GM19438 (cell line): ENCODE measurements at regions not wholly inside any gene's neighbourhood (a gene's known extent, or its start where the extent isn't known, plus 50 kb on each side); places are given as distances from the start of the nearest gene placed in this dataset.
"Not testable (repeated sequence)": the region's sequence is repeated elsewhere in the genome, so short reads cannot be mapped to it uniquely, and the experiment has no call there.

Experiments used
- ATAC-seq: cut with Tn5 transposase; IDR thresholded peaks from one replicate; pipeline ENCODE4 v1.9.1; 2021; ENCODE audit warnings: low read depth; ENCODE audit not compliant: unreplicated experiment

DNA sequence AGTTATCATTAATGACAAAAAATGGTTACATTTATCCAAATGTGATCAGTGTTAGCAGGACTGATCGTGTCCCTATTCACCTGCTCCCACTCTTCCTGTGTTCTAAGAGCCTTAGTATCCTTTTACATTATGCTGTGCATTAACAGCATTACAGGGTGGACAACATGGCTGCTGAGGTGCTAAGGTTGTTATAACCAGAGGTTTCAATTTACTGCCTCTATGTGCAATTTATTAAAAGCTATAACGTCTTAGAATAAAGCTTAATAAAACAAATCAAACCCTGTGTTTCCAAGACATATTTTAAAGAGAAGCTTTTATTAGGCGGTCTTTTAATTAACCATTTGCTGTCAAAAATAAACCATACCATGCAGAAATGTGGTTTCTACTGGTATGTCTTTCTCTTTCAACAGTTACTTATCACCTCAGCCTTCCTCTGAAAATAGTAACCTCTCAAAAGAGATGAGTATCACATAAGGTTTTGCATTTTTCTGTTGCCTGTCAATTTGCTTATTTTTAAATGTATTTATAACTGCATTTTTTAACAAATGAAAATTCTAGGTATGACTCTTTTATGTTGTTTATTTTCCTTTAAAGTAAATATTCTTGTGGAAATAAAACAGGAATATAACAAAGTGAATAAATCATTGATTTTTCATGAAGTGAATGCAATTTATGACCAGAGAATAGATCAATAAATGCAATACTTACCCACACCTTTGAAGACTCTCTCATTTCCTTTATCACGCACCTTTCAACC is 849.8 kb upstream of the SORCS1 start:
- ATAC-seq: no peak

DNA sequence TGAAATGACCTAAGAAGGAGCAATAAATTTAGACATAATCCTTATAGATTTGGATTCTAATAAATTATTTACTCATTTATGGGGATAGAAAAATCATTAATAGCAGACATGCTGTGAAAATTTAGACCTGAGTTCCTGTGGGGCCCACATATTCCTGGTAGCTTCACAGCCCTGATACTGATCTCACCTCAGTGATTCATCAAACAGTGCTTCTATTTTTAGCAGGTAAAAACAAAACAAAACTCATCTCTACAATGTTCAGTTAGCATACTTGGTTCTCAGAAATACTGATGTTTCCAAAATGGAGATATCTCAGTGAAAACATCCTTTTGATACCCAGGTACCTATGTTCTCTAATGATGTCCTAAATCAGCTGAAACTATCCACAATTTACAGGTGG is 841.1 kb upstream of the SORCS1 start:
- ATAC-seq: no peak

DNA sequence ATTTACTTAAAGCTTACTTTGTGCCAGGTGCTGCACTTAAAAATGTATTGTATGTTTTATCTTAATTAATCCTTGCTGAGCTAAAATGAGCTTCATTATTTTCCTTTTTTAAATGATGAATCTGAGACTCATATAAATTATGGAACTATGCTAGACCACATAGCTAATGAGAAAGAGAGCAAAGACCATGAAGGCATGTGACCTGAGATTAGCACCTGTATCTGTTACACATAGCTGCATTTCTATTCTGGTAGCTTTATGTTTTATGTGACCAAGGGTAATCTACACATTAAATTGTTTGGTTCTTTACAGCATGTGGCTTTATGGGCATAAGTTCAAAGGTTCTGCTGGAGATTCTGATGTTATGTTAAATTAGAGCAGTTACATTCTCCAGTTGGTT is 839.1 kb upstream of the SORCS1 start:
- no peak for ATAC-seq

DNA sequence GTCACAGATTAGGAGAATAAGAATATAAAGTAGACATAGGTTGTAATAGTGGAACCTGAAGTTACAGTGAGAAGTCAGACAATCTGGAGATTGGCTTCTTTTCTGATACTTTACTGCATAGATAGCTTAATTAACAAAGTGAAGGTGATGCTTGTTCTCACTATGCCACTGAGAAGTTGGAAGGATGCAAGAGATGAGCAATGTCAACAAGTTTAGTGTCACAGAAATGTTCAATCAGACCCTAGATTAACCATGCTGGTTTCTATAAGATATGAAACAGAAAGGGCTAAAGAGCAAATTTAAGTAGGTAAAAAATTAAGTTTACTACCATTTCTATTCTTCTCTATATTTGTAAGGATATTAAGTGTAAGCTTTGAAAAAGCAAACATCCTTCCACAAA is 838.6 kb upstream of the SORCS1 start:
- no peak for ATAC-seq

DNA sequence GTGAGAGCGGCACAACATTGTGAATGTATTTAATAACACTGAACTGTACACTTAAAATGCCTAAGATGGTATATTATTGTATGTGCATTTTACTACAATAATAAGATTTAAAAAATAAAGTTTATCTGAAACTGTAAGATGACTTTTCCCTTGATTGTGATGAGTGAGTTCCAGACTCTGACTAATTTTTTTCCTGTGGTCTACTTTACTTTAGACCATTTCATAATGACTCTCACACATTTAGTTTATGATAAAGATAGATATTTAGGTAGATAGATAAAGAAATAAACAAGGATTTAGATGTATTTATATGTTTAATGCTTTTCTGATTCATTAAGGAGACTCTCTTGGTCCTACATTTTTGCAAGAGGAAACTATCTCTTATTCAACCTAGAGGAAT is 835.9 kb upstream of the SORCS1 start:
- no peak for ATAC-seq

DNA sequence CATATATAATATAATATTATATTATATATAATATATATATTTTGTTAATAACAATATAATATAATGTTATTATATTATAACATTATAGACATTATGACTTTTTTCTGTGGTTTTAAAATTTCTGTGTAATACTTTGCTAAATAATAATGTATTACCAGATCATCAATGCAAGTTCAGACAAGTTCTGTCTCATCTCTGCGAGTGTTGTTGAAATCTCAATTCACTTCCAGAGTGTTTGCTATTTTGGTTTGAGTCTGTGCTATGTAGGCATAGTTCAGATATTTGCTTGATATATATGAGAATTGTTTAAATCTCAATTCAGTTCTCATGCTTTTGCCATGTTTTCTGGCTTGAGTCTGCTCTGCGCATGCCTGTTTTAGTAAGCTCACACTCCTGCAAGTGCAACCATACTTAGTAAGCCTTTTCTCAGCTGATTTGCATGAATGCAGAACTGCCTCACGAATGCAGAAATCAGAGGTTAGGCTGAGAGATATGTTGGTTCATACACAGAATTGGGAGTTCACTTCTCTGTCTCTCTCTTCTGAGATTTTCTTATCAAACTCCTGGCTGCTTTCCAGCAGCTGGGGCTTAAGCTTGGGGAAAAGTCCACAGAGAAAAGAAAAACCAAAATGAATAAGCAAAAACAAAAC is 830.2 kb upstream of the SORCS1 start:
- ATAC-seq: no peak

DNA sequence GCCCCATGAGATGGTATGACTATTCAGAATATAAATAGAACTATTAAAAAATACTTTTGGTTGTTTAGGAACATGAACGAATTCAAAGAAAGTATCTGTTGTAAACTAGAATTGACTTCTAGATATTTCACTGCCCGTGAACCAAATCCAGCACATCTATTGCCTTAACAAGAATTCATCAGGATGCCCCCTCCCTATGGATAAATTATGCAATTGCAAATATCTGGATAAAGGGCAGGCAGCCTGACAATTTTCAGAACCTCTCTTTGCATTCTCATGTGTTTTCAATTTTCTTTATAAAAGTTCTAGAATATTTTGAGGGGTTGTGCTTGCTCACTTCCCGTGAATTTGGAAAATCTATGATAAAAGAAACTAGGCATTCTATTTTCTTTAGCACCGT is 822.1 kb upstream of the SORCS1 start:
- no peak for ATAC-seq

DNA sequence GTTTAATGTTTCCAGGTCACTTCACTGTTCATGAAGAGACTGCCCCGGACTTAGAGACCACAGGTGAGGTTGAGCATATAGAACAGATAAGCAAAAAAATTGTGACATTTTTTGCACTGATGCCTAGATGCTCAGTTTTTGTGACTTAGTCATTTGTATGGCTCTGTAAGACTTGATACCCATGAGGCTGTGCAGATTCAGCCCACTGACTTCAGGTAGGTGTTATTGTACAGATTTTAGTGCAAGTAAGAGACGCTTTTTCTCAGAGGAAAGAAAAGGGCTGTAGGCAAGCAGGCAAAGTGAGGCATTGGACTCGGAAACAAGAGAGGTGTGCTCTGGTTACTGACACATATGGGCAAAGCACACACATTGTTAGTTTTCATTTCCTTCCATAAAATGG is 820.1 kb upstream of the SORCS1 start:
- ATAC-seq: no peak

DNA sequence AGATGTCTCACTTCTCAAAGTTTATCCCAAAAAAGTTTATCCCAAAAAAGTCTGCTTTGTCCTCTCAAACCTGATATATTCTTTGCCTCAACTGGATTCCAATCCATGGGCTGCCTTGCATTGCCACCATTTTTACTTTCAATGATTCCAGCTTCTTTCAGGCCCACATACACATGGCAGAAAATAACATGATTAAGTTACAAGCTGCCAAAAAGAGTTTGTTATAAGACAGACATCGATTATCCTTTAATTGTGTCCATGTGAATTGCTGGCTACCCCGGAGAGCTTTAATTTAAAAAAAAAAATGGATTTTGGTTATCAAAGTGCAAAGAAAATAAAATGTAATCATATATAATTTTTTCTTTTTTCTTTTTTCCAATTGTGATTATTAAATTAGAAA is 819.6 kb upstream of the SORCS1 start:
- ATAC-seq: no peak

DNA sequence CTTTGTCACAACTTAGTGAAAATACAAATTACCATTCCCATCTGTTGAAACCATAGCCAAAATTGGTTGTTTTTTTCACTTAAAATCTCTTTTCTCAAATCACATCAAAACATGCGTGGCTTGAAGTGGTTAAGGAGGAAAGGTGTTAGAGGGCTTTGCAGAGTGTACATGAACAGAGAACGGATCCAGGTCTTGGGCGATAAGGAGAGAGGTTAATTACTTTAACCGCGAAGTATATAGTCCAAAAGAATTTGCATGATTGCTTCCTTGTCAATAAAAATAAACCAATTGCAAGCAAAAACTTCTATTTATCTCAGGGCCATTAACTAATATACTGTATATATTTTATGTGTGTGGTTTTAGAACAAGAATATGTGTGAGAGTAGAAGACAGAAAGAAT is 813.9 kb upstream of the SORCS1 start:
- no peak for ATAC-seq

DNA sequence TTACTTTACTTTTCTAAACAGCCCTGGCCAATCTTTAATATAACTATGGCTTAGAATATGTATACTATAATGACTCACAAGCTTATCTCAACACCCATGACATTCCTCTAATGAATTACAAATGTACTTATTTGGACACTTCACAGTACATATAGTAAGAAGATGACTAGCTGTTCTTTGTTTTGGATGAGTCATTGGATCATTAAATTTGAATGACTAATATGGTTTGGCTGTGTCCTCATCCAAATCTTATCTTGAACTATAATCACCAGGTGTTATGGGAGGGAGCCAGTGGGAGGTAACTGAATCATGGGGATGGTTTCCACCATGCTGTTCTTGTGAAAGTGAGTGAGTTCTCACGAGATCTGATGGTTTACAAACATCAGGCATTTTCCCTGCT is 807.5 kb upstream of the SORCS1 start:
- no peak for ATAC-seq

DNA sequence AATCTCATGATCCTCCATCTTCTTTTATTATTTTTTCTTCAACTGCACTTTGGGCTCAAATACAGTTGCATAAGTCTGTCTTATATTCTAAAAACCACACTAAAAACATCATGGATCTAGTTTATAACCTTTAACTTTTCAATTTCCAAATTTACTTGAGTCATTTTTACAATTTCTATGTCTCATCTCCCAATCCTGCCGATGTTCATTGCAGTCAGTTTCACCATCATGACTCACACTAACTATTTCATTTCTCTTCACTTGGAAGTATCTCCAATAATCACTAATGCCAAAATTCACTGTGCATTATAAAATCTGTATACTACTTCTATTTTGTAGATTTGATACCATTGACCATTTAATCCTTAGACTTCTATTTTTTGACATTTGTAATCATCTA is 806.9 kb upstream of the SORCS1 start:
- ATAC-seq: no peak

DNA sequence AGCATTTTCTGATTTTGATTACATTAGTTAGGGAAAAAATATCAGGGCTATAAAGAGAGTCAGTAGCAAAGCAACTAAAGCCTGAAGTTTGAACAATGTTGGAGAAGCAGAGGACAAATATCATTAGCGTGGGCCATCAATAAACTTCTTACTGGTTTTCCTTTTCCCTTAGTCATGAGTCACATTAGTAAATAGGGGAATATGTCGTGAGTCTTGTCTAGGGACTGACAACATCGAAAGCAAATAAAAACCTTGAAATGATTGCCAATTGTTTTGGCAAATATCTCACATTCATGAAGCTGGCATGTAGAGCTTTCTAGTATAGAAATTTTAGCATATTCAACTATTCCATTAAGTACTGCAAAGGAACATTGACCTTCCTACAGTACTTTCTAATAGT is 806.0 kb upstream of the SORCS1 start:
- no peak for ATAC-seq

DNA sequence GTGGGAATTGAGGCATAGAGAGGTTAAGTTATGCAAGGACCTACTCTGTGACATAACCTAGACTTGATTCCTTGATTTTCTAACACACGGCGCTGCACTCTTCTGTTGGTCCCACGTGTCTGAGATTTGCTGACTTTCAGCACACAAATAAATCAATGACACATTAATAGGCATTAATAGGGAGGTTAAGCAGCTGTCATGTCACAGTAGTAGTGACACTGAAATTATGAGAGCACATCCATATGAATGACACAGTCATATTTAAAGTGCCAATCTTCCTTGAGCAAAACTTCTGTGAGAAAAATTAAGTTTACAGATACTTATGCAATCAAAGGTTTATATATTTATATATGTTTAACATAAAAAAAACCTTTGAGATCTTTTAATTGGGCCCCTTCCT is 805.4 kb upstream of the SORCS1 start:
- ATAC-seq: no peak

DNA sequence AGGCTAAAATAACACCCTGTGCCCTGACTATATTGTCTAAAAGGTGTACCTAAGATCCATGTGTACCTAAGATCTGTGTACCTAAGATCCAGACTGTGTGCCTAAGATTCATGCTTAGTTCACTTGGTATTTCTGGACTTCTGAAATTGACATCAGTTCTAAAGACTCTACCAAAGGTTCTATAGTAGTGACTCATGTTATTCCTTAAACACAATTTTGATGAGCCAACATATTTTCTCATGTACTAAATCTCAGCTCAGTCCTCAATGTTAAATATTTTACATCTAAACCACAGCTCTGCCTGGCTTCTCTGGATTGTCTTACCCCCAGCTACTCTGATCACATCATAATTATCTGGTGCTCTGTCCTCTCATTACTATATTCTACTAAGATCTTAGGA is 802.3 kb upstream of the SORCS1 start:
- no peak for ATAC-seq

DNA sequence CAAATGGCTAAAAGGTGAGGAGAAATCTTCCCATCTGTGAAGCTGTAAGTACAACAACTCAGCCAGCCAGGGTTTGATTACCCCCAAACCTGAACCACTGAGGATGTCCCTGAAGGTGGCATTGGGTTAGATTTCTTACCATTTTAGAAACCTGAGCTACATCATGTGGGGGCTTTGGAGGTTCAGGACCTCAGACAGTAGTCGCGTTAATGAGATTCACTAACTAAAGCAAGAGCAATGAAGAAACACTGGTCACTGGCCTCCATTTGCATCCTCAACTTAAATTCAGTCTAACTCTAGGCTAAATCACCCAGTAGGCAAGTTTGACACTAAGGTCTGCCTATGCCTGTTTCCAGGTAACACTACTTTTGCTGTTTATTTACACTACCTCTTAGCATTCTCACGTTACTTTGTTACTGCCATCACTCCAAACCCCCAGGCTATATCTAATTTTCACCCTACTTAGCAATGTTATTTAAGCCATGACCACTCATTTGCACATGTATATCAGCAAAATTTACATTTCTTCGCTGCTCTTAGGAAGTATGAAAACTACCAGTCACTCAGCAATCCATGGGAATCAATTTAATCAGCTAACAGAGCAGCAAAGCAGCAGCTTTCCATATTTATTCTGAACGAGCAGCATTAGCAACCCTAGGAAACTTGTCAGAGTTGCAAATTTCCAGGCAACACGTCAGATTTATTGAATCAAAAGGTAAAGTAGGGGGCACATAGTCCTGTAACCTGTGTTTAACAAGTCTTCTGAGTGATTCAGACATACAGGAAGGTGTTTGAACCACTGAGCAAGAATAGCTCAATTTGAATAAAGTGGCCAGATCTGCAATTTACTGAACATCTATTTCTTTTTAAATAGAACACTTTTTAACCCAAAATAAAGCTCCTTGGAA is 788.4 kb upstream of the SORCS1 start:
- no peak for ATAC-seq

DNA sequence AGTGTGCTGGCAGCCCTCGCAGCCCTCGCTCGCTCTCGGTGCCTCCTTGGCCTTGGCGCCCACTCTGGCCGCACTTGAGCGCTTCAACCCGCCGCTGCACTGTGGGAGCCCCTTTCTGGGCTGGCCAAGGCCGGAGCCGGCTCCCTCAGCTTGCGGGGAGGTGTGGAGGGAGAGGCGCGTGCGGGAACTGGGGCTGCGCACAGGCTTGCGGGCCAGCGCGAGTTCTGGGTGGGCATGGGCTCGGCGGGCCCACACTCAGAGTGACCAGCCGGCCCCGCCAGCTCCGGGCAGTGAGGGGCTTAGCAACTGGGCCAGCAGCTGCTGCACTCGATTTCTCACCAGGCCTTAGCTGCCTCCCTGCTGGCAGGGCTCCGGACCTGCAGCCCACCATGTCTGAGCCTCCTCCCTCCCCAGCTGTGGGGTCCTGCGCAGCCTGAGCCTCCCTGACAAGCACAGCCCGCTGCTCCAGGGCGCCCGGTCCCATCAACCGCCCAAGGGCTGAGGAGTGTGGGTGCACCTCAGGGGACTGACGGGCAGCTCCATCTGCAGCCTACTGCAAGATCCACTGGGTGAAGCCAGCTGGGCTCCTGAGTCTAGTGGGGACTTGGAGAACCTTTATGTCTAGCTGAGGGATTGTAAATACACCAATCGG is 786.0 kb upstream of the SORCS1 start:
- not testable (repeated sequence) for ATAC-seq

DNA sequence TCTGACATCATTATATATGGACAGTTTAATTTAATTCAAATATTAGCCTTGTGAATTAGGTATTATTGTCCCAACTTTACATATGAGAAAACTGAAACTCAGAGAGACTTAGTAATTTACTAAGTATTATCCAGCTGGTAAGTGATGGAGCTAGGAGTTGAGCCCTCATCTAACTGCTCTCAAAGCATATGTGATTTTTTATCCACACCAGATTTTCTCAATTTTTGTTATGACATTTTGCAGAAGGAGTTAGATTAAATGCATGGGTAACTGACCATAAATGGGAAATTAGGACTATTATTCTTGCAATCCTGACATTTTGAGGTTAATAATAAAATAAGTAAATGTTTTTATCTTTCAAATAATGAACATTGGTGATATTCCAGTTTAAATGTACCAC is 778.3 kb upstream of the SORCS1 start:
- ATAC-seq: no peak

DNA sequence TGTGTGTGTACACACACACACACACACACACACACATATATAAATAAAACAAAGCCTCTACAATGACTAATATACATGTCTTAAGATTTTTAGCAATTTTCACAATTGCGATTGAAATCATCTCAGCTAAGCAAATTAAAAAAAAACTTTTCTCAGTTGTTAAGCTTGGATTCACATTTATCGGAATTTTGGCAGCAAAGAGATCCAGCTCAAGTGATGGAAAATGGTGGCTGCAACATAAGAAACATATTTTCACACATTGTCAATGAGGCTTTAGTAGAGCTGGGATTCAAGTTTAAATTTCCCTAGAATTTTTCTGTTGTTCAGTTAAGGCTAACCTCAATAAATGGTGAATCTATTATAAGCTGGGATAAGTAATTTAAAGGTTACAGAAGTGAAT is 768.6 kb upstream of the SORCS1 start:
- ATAC-seq: no peak

DNA sequence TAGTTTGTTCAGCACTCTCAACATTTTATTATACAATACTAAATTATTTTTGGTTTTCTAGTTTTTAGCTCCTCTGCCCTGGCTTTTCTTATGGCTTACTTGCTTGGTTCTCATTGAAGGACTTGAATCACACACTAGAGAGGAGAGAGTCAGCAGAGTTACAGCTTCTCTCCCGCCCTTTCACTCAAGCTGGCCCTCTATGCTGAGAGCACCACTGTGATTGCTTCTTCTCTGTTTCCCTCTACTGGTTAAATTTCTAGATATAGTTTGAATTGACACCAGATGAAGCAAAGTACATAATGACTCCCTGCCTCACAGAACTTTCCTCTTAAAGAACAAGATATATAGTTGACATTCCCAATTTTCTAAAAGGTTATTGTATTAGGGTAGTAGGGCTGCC is 767.3 kb upstream of the SORCS1 start:
- ATAC-seq: no peak

DNA sequence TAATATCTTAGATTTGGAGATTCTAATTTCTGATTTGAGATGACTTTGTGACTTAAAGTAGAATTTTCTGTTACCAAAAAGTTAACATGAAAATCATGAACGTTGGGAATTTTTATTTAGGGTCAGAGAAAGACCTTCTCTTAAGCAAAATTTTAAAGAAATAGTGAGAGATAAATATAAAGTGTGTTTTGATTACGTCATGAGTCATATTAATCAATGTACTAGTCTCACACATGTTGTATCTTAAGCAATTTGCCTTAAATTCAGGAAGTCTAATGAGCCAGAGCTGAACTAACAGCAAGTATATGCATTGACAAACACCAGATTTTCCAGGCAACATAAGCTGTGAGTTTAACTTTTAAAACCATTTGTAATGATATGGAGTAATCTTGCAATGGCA is 765.5 kb upstream of the SORCS1 start:
- ATAC-seq: no peak
